ENCODE measurements at regions not wholly inside any gene's neighbourhood (a gene's known extent, or its start where the extent isn't known, plus 50 kb on each side); places are given as distances from the start of the nearest gene placed in this dataset.

DNA sequence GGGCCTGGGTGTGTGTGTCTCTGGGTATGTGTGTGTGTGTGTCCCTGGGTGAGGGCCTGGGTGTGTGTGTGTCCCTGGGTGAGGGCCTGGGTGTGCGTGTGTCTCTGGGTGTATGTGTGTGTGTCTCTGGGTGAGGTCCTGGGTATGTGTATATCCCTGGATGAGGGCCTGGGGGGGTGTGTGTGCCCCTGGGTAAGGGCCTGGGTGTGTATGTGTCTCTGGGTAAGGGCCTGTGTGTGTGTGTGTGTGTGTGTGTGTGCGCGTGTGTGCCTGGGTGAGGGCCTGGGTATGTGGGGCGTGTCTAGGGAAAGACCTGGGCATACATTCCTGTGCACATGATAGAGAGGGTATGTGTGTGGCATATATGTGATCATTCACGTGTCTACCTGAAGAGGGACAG is 155.1 kb upstream of the ZC3H12A start (continued):
- no peak for TF ChIP-seq SIN3A (IDR thresholded peaks at IDR 0.05; ENCODE audit: borderline replicate concordance, low read depth, low read length)
- TF ChIP-seq ELF1 (IDR thresholded peaks at IDR 0.05): no peak
- TF ChIP-seq POLR2AphosphoS5 (IDR thresholded peaks at IDR 0.05; ENCODE audit: low read depth, low read length): no peak
- TF ChIP-seq MEF2A (IDR thresholded peaks at IDR 0.05; ENCODE audit: borderline replicate concordance, low read depth): no peak

DNA sequence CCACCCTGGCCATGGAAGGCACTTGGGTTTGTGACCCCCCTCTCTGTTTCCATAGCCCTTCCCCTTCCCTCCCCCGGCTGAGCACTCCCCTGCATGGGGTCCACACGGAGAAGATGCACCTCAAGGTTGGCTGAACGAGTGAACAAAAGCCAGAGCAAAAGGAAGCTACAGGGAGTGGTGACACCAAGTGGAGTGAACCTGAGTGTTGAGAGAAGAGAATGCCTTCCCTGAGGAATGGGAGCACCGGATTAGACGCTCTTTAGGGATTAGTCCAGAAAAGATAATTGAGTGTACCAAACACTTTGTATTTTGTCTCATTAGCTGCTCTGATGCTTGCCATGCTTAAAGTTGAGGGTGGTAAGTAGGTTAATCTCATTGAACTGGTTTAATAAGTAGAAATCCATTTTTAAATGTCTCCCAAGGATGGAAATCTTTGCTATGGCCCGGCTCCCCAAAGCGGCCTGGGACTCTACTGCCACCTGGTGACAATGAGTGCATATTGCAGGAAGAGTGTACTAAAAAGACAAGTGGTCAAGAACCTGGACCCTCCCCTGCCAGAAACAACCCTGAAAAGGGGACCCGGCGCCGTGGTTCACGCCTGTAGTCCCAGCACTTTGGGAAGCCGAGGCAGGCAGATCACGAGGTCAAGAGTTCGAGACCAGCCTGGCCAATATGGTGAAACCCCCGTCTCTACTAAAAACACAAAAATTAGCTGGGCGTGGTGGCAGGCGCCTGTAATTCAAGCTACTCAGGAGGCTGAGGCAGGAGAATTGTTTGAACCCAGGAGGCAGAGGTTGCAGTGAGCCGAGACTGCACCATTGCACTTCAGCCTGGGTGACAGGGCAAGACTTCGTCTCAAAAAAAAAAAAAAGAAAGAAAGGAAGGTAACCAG is 150.6 kb upstream of the ZC3H12A start:
- CTCF ChIA-PET: interaction anchor here (0.7 to 3.3 kb wide), 29 partner anchors 9 to 807 kb away, joined by 3 to 12 read pairs (median 3); no protein-coding TSS in a partner anchor
- Histone ChIP-seq H3K4me2 (no peak overlapping the region), H2AFZ (ENCODE audit: low read depth) (no peak overlapping the region), H3K79me2 (ENCODE audit: insufficient read depth) (no peaks in the 10 kb centered on the region), H3K36me3 (replicated peaks in 1 of 2; ENCODE audit: control insufficient read depth in 1 of 2, insufficient read depth in 2 of 2, low read length in 1 of 2) (no peaks in the 10 kb centered on the region), H3F3A (replicated peaks; ENCODE audit: insufficient read depth) (no peaks in the 10 kb centered on the region), H3K4me3 (ENCODE audit: low read depth in 2 of 2, low read length in 1 of 2) (peak overlapping the region in 1 of 2 experiments; percentile 45; a peak in 1 of 4 replicates), H3K9me2 (no peaks in the 10 kb centered on the region), H3K4me1 (ENCODE audit: control insufficient read depth in 1 of 2, insufficient read depth in 2 of 2, low read depth in 1 of 2, low read length in 1 of 2) (no peaks in the 10 kb centered on the region), H3K27ac (ENCODE audit: low read depth in 2 of 2, low read length in 1 of 2) (no peak overlapping the region), H4K20me1 (ENCODE audit: insufficient read depth) (no peaks in the 10 kb centered on the region), H3K9ac (no peak overlapping the region), H3K9me3 (no peaks in the 10 kb centered on the region), H3K27me3 (ENCODE audit: insufficient read depth) (no peaks in the 10 kb centered on the region)
- TF ChIP-seq TCF12 (IDR thresholded peaks at IDR 0.05): no peak
- TF ChIP-seq RAD21 (IDR thresholded peaks at IDR 0.05; ENCODE audit: low read length): peak; percentile 77
- TF ChIP-seq, protein P1, sequence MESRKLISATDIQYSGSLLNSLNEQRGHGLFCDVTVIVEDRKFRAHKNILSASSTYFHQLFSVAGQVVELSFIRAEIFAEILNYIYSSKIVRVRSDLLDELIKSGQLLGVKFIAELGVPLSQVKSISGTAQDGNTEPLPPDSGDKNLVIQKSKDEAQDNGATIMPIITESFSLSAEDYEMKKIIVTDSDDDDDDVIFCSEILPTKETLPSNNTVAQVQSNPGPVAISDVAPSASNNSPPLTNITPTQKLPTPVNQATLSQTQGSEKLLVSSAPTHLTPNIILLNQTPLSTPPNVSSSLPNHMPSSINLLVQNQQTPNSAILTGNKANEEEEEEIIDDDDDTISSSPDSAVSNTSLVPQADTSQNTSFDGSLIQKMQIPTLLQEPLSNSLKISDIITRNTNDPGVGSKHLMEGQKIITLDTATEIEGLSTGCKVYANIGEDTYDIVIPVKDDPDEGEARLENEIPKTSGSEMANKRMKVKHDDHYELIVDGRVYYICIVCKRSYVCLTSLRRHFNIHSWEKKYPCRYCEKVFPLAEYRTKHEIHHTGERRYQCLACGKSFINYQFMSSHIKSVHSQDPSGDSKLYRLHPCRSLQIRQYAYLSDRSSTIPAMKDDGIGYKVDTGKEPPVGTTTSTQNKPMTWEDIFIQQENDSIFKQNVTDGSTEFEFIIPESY (IDR thresholded peaks at IDR 0.05; ENCODE audit: borderline replicate concordance, low read depth): no peak
- TF ChIP-seq, protein P2, sequence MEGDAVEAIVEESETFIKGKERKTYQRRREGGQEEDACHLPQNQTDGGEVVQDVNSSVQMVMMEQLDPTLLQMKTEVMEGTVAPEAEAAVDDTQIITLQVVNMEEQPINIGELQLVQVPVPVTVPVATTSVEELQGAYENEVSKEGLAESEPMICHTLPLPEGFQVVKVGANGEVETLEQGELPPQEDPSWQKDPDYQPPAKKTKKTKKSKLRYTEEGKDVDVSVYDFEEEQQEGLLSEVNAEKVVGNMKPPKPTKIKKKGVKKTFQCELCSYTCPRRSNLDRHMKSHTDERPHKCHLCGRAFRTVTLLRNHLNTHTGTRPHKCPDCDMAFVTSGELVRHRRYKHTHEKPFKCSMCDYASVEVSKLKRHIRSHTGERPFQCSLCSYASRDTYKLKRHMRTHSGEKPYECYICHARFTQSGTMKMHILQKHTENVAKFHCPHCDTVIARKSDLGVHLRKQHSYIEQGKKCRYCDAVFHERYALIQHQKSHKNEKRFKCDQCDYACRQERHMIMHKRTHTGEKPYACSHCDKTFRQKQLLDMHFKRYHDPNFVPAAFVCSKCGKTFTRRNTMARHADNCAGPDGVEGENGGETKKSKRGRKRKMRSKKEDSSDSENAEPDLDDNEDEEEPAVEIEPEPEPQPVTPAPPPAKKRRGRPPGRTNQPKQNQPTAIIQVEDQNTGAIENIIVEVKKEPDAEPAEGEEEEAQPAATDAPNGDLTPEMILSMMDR (IDR thresholded peaks at IDR 0.05): peak; percentile 54
- peak; percentile 57 for TF ChIP-seq SMC3 (IDR thresholded peaks at IDR 0.05; ENCODE audit: low read depth, low read length)
- 34% methylated on average over 19 of the region's 19 CpGs for WGBS (ENCODE audit: low lambda C conversion rate)
- POLR2A ChIA-PET: no interaction called here
- peak; percentile 76 for DNase-seq

DNA sequence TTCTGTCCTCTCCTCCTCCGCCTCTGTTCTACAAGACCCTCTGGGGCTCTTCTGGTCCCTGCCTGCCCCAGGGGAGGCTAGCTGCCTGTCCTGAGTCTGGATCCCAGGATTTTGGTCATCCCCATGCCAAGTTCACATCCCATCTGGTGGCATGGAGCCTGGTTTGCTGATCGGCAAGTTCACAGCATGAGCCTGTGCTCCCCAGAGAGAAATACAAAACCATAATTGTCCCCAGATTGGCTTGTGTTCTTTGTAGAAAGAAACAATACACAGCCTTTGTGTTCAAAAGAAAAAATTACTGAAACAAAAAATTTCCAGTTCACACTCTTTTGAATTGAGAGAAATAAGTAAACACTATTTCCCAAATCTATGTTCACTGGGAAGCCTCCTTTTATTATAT is 149.4 kb upstream of the ZC3H12A start:
- WGBS (ENCODE audit: low lambda C conversion rate): 58% methylated on average over 2 of the region's 2 CpGs
- H3K27me3 ChIP-seq (ENCODE audit: insufficient read depth): no peaks in the 10 kb centered on the region
- H3K4me1 ChIP-seq (ENCODE audit: control insufficient read depth in 1 of 2, insufficient read depth in 2 of 2, low read depth in 1 of 2, low read length in 1 of 2): no peaks in the 10 kb centered on the region
- POLR2A ChIA-PET: no interaction called here
- no peaks in the 10 kb centered on the region for H4K20me1 ChIP-seq (ENCODE audit: insufficient read depth)
- no peak for TF ChIP-seq RXRA (IDR thresholded peaks at IDR 0.05; ENCODE audit: borderline replicate concordance, low read depth)
- TF ChIP-seq, protein P3, sequence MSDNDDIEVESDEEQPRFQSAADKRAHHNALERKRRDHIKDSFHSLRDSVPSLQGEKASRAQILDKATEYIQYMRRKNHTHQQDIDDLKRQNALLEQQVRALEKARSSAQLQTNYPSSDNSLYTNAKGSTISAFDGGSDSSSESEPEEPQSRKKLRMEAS (IDR thresholded peaks at IDR 0.05; ENCODE audit: low read depth): no peak
- no peak for TF ChIP-seq EP300 (IDR thresholded peaks at IDR 0.05; ENCODE audit: borderline replicate concordance in 1 of 2, low read depth in 1 of 2, low read length in 1 of 2)
- TF ChIP-seq JUND (IDR thresholded peaks at IDR 0.05): no peak
- TF ChIP-seq RCOR1 (IDR thresholded peaks at IDR 0.05; ENCODE audit: low read length): no peak
- TF ChIP-seq POLR2AphosphoS5 (IDR thresholded peaks at IDR 0.05; ENCODE audit: low read depth, low read length): no peak
- TF ChIP-seq, protein P4, sequence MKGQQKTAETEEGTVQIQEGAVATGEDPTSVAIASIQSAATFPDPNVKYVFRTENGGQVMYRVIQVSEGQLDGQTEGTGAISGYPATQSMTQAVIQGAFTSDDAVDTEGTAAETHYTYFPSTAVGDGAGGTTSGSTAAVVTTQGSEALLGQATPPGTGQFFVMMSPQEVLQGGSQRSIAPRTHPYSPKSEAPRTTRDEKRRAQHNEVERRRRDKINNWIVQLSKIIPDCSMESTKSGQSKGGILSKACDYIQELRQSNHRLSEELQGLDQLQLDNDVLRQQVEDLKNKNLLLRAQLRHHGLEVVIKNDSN (IDR thresholded peaks at IDR 0.05; ENCODE audit: borderline replicate concordance, low read depth): no peak
- TF ChIP-seq ELF1 (IDR thresholded peaks at IDR 0.05): no peak
- no peak for TF ChIP-seq YY1 (IDR thresholded peaks at IDR 0.05; ENCODE audit: low read depth)
- no peak for TF ChIP-seq TAF1 (IDR thresholded peaks at IDR 0.05; ENCODE audit: borderline replicate concordance, low read depth, low read length)
- no peak for TF ChIP-seq EZH2phosphoT487 (IDR thresholded peaks at IDR 0.05; ENCODE audit: borderline replicate concordance, low read depth)
- no peak for TF ChIP-seq FOXJ3 (CRISPR knock-in tag; IDR thresholded peaks at IDR 0.05)
- TF ChIP-seq CHD2 (IDR thresholded peaks at IDR 0.05; ENCODE audit: low read length, partially characterized antibody): no peak
- TF ChIP-seq FOSL2 (IDR thresholded peaks at IDR 0.05; ENCODE audit: borderline replicate concordance, low read depth): no peak
- TF ChIP-seq MXI1 (IDR thresholded peaks at IDR 0.05; ENCODE audit: low read depth, low read length): no peak
- no peaks in the 10 kb centered on the region for H3K79me2 ChIP-seq (ENCODE audit: insufficient read depth)
- DNase-seq: no peak
- no peaks in the 10 kb centered on the region for H3K36me3 ChIP-seq (replicated peaks in 1 of 2; ENCODE audit: control insufficient read depth in 1 of 2, insufficient read depth in 2 of 2, low read length in 1 of 2)
- no peaks in the 10 kb centered on the region for H3K9me3 ChIP-seq
- H2AFZ ChIP-seq (ENCODE audit: low read depth): no peak overlapping the region
- H3F3A ChIP-seq (replicated peaks; ENCODE audit: insufficient read depth): no peaks in the 10 kb centered on the region
- no peak overlapping the region for H3K27ac ChIP-seq (ENCODE audit: low read depth in 2 of 2, low read length in 1 of 2)
- H3K4me3 ChIP-seq (ENCODE audit: low read depth in 2 of 2, low read length in 1 of 2): no peak overlapping the region
- CTCF ChIA-PET: interaction anchor here (0.7 to 3.3 kb wide), 4 partner anchors 109 to 809 kb away, joined by 3 to 12 read pairs (median 11); no protein-coding TSS in a partner anchor
- no peak overlapping the region for H3K9ac ChIP-seq
- no peaks in the 10 kb centered on the region for H3K9me2 ChIP-seq
- H3K4me2 ChIP-seq: no peak overlapping the region

All from SK-N-SH (cell line).